ENCODE measurements at regions not wholly inside any gene's neighbourhood (a gene's known extent, or its start where the extent isn't known, plus 50 kb on each side); places are given as distances from the start of the nearest gene placed in this dataset.
A peak's percentile ranks its signal among the peaks of the same experiment; 100 is the strongest.

GRCh38 chr2:33782395-33783230 lies 183.5 kb upstream of the FAM98A start:
- DNase-seq (ENCODE audit: extremely low read depth, low read depth): no peak

GRCh38 chr2:33777786-33778185 lies 178.7 kb upstream of the FAM98A start:
- DNase-seq (ENCODE audit: extremely low read depth, low read depth): no peak

- no peak for DNase-seq (ENCODE audit: extremely low read depth, low read depth)
Measured at GRCh38 chr2:33775306-33775705, 176.2 kb upstream of the FAM98A start.

- no peak for DNase-seq (ENCODE audit: extremely low read depth, low read depth)
Measured at GRCh38 chr2:33770023-33770422, 170.9 kb upstream of the FAM98A start.

- no peak for DNase-seq (ENCODE audit: extremely low read depth, low read depth)
Measured at GRCh38 chr2:33766175-33766574, 167.1 kb upstream of the FAM98A start.

- no peak for DNase-seq (ENCODE audit: extremely low read depth, low read depth)
Measured at GRCh38 chr2:33765122-33765521, 166.0 kb upstream of the FAM98A start.

- DNase-seq (ENCODE audit: extremely low read depth, low read depth): no peak
Measured at GRCh38 chr2:33764551-33764950, 165.5 kb upstream of the FAM98A start.

GRCh38 chr2:33763671-33764310 lies 164.7 kb upstream of the FAM98A start:
- DNase-seq (ENCODE audit: extremely low read depth, low read depth): peak; percentile 1

- DNase-seq (ENCODE audit: extremely low read depth, low read depth): no peak
Measured at GRCh38 chr2:33762636-33763035, 163.5 kb upstream of the FAM98A start.

- DNase-seq (ENCODE audit: extremely low read depth, low read depth): no peak
Measured at GRCh38 chr2:33746208-33746800, 147.2 kb upstream of the FAM98A start.

GRCh38 chr2:33735096-33735495 lies 136.0 kb upstream of the FAM98A start:
- DNase-seq (ENCODE audit: extremely low read depth, low read depth): no peak

GRCh38 chr2:33730804-33731203 lies 131.7 kb upstream of the FAM98A start:
- DNase-seq (ENCODE audit: extremely low read depth, low read depth): no peak

GRCh38 chr2:33730193-33730592 lies 131.1 kb upstream of the FAM98A start:
- DNase-seq (ENCODE audit: extremely low read depth, low read depth): no peak

- no peak for DNase-seq (ENCODE audit: extremely low read depth, low read depth)
Measured at GRCh38 chr2:33729353-33729752, 130.3 kb upstream of the FAM98A start.

- no peak for DNase-seq (ENCODE audit: extremely low read depth, low read depth)
Measured at GRCh38 chr2:33728106-33728505, 129.0 kb upstream of the FAM98A start.

GRCh38 chr2:33727361-33728032 lies 128.4 kb upstream of the FAM98A start:
- no peak for DNase-seq (ENCODE audit: extremely low read depth, low read depth)

GRCh38 chr2:33726415-33726814 lies 127.3 kb upstream of the FAM98A start:
- DNase-seq (ENCODE audit: extremely low read depth, low read depth): no peak

- DNase-seq (ENCODE audit: extremely low read depth, low read depth): no peak
Measured at GRCh38 chr2:33723329-33723728, 124.2 kb upstream of the FAM98A start.

- no peak for DNase-seq (ENCODE audit: extremely low read depth, low read depth)
Measured at GRCh38 chr2:33719067-33719466, 120.0 kb upstream of the FAM98A start.

- no peak for DNase-seq (ENCODE audit: extremely low read depth, low read depth)
Measured at GRCh38 chr2:33712674-33713073, 113.6 kb upstream of the FAM98A start.

- DNase-seq (ENCODE audit: extremely low read depth, low read depth): no peak
Measured at GRCh38 chr2:33709951-33710350, 110.9 kb upstream of the FAM98A start.
